DMS 273 treated with DMSO at 0.1 percent for 48 hours (cell line): ENCODE measurements at regions not wholly inside any gene's neighbourhood (a gene's known extent, or its start where the extent isn't known, plus 50 kb on each side); places are given as distances from the start of the nearest gene placed in this dataset.
"Not testable (repeated sequence)": the region's sequence is repeated elsewhere in the genome, so short reads cannot be mapped to it uniquely, and the experiment has no call there.

Experiments used
- DNase-seq: peaks from one replicate; lab custom pipeline; 2025; lab: John Stamatoyannopoulos, UW

GRCh38 chr14:25436288-25436875, 386.4 kb upstream of the STXBP6 start:
- no peak for DNase-seq

- no peak for DNase-seq
Observed at GRCh38 chr14:25431211-25432076, 381.5 kb upstream of the STXBP6 start.

- no peak for DNase-seq
Observed at GRCh38 chr14:25430808-25431207, 380.9 kb upstream of the STXBP6 start.

- no peak for DNase-seq
Observed at GRCh38 chr14:25412998-25413397, 363.1 kb upstream of the STXBP6 start.

- no peak for DNase-seq
Observed at GRCh38 chr14:25411781-25412757, 362.1 kb upstream of the STXBP6 start.

- DNase-seq, result no peak
Observed at GRCh38 chr14:25406818-25407217, 356.9 kb upstream of the STXBP6 start.

GRCh38 chr14:25400607-25401206, 350.8 kb upstream of the STXBP6 start:
- DNase-seq, result no peak

GRCh38 chr14:25396128-25396527, 346.2 kb upstream of the STXBP6 start:
- no peak for DNase-seq

GRCh38 chr14:25394791-25395391, 344.9 kb upstream of the STXBP6 start:
- DNase-seq, result no peak

GRCh38 chr14:25394356-25394755, 344.4 kb upstream of the STXBP6 start:
- DNase-seq, result no peak

GRCh38 chr14:25389948-25390347, 340.0 kb upstream of the STXBP6 start:
- DNase-seq, result no peak

- DNase-seq, result no peak
Observed at GRCh38 chr14:25381498-25381897, 331.6 kb upstream of the STXBP6 start.

GRCh38 chr14:25375639-25376038, 325.7 kb upstream of the STXBP6 start:
- DNase-seq, result no peak

- no peak for DNase-seq
Observed at GRCh38 chr14:25371068-25371467, 321.1 kb upstream of the STXBP6 start.

- DNase-seq, result not testable (repeated sequence)
Observed at GRCh38 chr14:25370057-25370456, 320.1 kb upstream of the STXBP6 start.

- no peak for DNase-seq
Observed at GRCh38 chr14:25358330-25358729, 308.4 kb upstream of the STXBP6 start.

GRCh38 chr14:25351269-25351668, 301.3 kb upstream of the STXBP6 start:
- no peak for DNase-seq

GRCh38 chr14:25350802-25351201, 300.9 kb upstream of the STXBP6 start:
- DNase-seq, result no peak

GRCh38 chr14:25350021-25350420, 300.1 kb upstream of the STXBP6 start:
- no peak for DNase-seq

- DNase-seq, result no peak
Observed at GRCh38 chr14:25349269-25349668, 299.3 kb upstream of the STXBP6 start.

GRCh38 chr14:25340882-25341281, 290.9 kb upstream of the STXBP6 start:
- DNase-seq, result no peak

GRCh38 chr14:25322784-25323183, 272.8 kb upstream of the STXBP6 start:
- DNase-seq, result no peak
